Activated naive CD4-positive, alpha-beta T cell treated with anti-CD3 and anti-CD28 coated beads for 36 hours (primary cell): ENCODE measurements at regions not wholly inside any gene's neighbourhood (a gene's known extent, or its start where the extent isn't known, plus 50 kb on each side); places are given as distances from the start of the nearest gene placed in this dataset.

ENCODE experiments used
- CTCF ChIA-PET: fragments of 350-600 bp; sonication (Branson Sonifier 250); formaldehyde crosslinking; loops from one replicate; lab custom pipeline; 2021; ENCODE audit warnings: antibody characterized with exemption; lab: Charles Lee
- DNase-seq: peaks from one replicate; pipeline ENCODE4 v3.0.0-alpha.2; 2020
- H3K27ac Mint-ChIP-seq: one replicate; pipeline ENCODE4 v1.8.0; 2021; ENCODE audit warnings: mild to moderate bottlenecking, mixed read lengths
- H3K27me3 Mint-ChIP-seq: one replicate; pipeline ENCODE4 v1.8.0; 2021; ENCODE audit warnings: low read depth, mixed read lengths
- H3K36me3 Mint-ChIP-seq: one replicate; pipeline ENCODE4 v1.8.0; 2021; ENCODE audit warnings: low read depth, mixed read lengths
- H3K4me1 Mint-ChIP-seq: one replicate; pipeline ENCODE4 v1.8.0; 2021; ENCODE audit warnings: low read depth, mixed read lengths
- H3K4me3 Mint-ChIP-seq: one replicate; pipeline ENCODE4 v1.8.0; 2021; ENCODE audit warnings: mild to moderate bottlenecking, moderate library complexity, mixed read lengths
- H3K9me3 Mint-ChIP-seq: one replicate; pipeline ENCODE4 v1.8.0; 2021; ENCODE audit warnings: mixed read lengths
- intact Hi-C: fragments of 100-400 bp; cut with micrococcal nuclease; formaldehyde crosslinking; loops from one replicate; pipeline ENCODE4 v1.15.1; 2023

- no peaks in the 10 kb centered on the region for H3K36me3 Mint-ChIP-seq
- no peaks in the 10 kb centered on the region for H3K9me3 Mint-ChIP-seq
- CTCF ChIA-PET: no interaction called here
- H3K27me3 Mint-ChIP-seq: peaks cover 5% of the 10 kb centered on the region
- H3K4me1 Mint-ChIP-seq: no peaks in the 10 kb centered on the region
- intact Hi-C loops: no loop called here
- H3K4me3 Mint-ChIP-seq: no peak overlapping the region
- no peak overlapping the region for H3K27ac Mint-ChIP-seq
- DNase-seq: no peak
Observed at GRCh38 chrX:43581888-43582539, 74.1 kb upstream of the MAOA start.

GRCh38 chrX:43582540-43582913, 73.6 kb upstream of the MAOA start:
- intact Hi-C loops: no loop called here
- CTCF ChIA-PET: no interaction called here
- H3K4me3 Mint-ChIP-seq: no peak overlapping the region
- H3K27ac Mint-ChIP-seq: no peak overlapping the region
- no peaks in the 10 kb centered on the region for H3K4me1 Mint-ChIP-seq
- H3K27me3 Mint-ChIP-seq: peaks cover 2% of the 10 kb centered on the region
- H3K36me3 Mint-ChIP-seq: no peaks in the 10 kb centered on the region
- no peak for DNase-seq
- H3K9me3 Mint-ChIP-seq: no peaks in the 10 kb centered on the region

GRCh38 chrX:43585922-43586321, 70.2 kb upstream of the MAOA start:
- H3K4me1 Mint-ChIP-seq: no peaks in the 10 kb centered on the region
- no peak overlapping the region for H3K27ac Mint-ChIP-seq
- H3K27me3 Mint-ChIP-seq: peaks cover 2% of the 10 kb centered on the region
- intact Hi-C loops: no loop called here
- no peak for DNase-seq
- H3K36me3 Mint-ChIP-seq: no peaks in the 10 kb centered on the region
- CTCF ChIA-PET: no interaction called here
- H3K4me3 Mint-ChIP-seq: no peak overlapping the region
- H3K9me3 Mint-ChIP-seq: no peaks in the 10 kb centered on the region

- CTCF ChIA-PET: interaction anchor here (0.6 to 0.8 kb wide), 2 partner anchors 23 to 1173 kb away, joined by 3 to 6 read pairs; no protein-coding TSS in a partner anchor
- Mint-ChIP-seq H3K4me1 (no peaks in the 10 kb centered on the region), H3K9me3 (no peaks in the 10 kb centered on the region), H3K27me3 (peaks cover 2% of the 10 kb centered on the region), H3K27ac (no peak overlapping the region), H3K36me3 (no peaks in the 10 kb centered on the region), H3K4me3 (no peak overlapping the region)
- intact Hi-C loops: no loop called here
- no peak for DNase-seq
Observed at GRCh38 chrX:43586830-43587229, 69.3 kb upstream of the MAOA start.

- H3K36me3 Mint-ChIP-seq: no peaks in the 10 kb centered on the region
- no peak for DNase-seq
- CTCF ChIA-PET: no interaction called here
- H3K9me3 Mint-ChIP-seq: no peaks in the 10 kb centered on the region
- intact Hi-C loops: no loop called here
- H3K4me3 Mint-ChIP-seq: no peak overlapping the region
- no peaks in the 10 kb centered on the region for H3K4me1 Mint-ChIP-seq
- H3K27me3 Mint-ChIP-seq: peaks cover 2% of the 10 kb centered on the region
- H3K27ac Mint-ChIP-seq: no peak overlapping the region
Observed at GRCh38 chrX:43589735-43590134, 66.4 kb upstream of the MAOA start.

- no peak overlapping the region for H3K4me3 Mint-ChIP-seq
- DNase-seq: no peak
- H3K9me3 Mint-ChIP-seq: no peaks in the 10 kb centered on the region
- no peak overlapping the region for H3K27ac Mint-ChIP-seq
- CTCF ChIA-PET: no interaction called here
- intact Hi-C loops: no loop called here
- no peaks in the 10 kb centered on the region for H3K36me3 Mint-ChIP-seq
- H3K4me1 Mint-ChIP-seq: no peaks in the 10 kb centered on the region
- peaks cover 2% of the 10 kb centered on the region for H3K27me3 Mint-ChIP-seq
Observed at GRCh38 chrX:43590150-43590549, 65.9 kb upstream of the MAOA start.

GRCh38 chrX:43592597-43592996, 63.5 kb upstream of the MAOA start:
- Mint-ChIP-seq H3K27me3 (no peaks in the 10 kb centered on the region), H3K36me3 (no peaks in the 10 kb centered on the region), H3K4me1 (peaks cover 2% of the 10 kb centered on the region), H3K9me3 (no peaks in the 10 kb centered on the region), H3K27ac (no peak overlapping the region), H3K4me3 (no peak overlapping the region)
- intact Hi-C loops: no loop called here
- CTCF ChIA-PET: interaction anchor here (0.6 kb wide), 1 partner anchor 47 kb away, joined by 5 read pairs; no protein-coding TSS in a partner anchor
- DNase-seq: no peak

- Mint-ChIP-seq H3K9me3 (no peaks in the 10 kb centered on the region), H3K36me3 (no peaks in the 10 kb centered on the region), H3K4me1 (peaks cover 2% of the 10 kb centered on the region), H3K4me3 (no peak overlapping the region), H3K27ac (no peak overlapping the region), H3K27me3 (no peaks in the 10 kb centered on the region)
- CTCF ChIA-PET: no interaction called here
- DNase-seq: no peak
- intact Hi-C loops: no loop called here
Observed at GRCh38 chrX:43595931-43596330, 60.2 kb upstream of the MAOA start.

GRCh38 chrX:43604753-43605152, 51.3 kb upstream of the MAOA start:
- Mint-ChIP-seq H3K9me3 (no peaks in the 10 kb centered on the region), H3K27me3 (no peaks in the 10 kb centered on the region), H3K27ac (no peak overlapping the region), H3K4me1 (no peaks in the 10 kb centered on the region), H3K36me3 (no peaks in the 10 kb centered on the region), H3K4me3 (no peak overlapping the region)
- intact Hi-C loops: no loop called here
- no peak for DNase-seq
- CTCF ChIA-PET: no interaction called here

GRCh38 chrX:43605351-43605750, 50.7 kb upstream of the MAOA start:
- Mint-ChIP-seq H3K27me3 (no peaks in the 10 kb centered on the region), H3K4me1 (no peaks in the 10 kb centered on the region), H3K9me3 (no peaks in the 10 kb centered on the region), H3K36me3 (no peaks in the 10 kb centered on the region), H3K27ac (no peak overlapping the region), H3K4me3 (no peak overlapping the region)
- CTCF ChIA-PET: no interaction called here
- intact Hi-C loops: no loop called here
- DNase-seq: no peak
